ENCODE measurements at regions not wholly inside any gene's neighbourhood (a gene's known extent, or its start where the extent isn't known, plus 50 kb on each side); places are given as distances from the start of the nearest gene placed in this dataset.

- TF ChIP-seq CTCF (IDR thresholded peaks at IDR 0.05) (no peak), REST (IDR thresholded peaks at IDR 0.05; ENCODE audit: insufficient read depth in 1 of 2, low read depth in 2 of 2, low read length in 1 of 2) (no peak), TCF7L2 (IDR thresholded peaks at IDR 0.05; ENCODE audit: low read depth, low read length) (no peak), POLR2AphosphoS5 (IDR thresholded peaks at IDR 0.05; ENCODE audit: low read depth, low read length) (no peak)
Observed at GRCh38 chr3:76869726-76870384, 170.0 kb upstream of the ROBO2 start.

Measured in Panc1 (cell line).